HEK293T (cell line): ENCODE measurements at regions not wholly inside any gene's neighbourhood (a gene's known extent, or its start where the extent isn't known, plus 50 kb on each side); places are given as distances from the start of the nearest gene placed in this dataset.
"Not testable (repeated sequence)": the region's sequence is repeated elsewhere in the genome, so short reads cannot be mapped to it uniquely, and the experiment has no call there.

Source experiments
- CTCF ChIA-PET: fragments of 350-600 bp; formaldehyde crosslinking; extraction: SDS; loops from one replicate; lab custom pipeline; 2021; ENCODE audit warnings: antibody characterized with exemption, inconsistent platforms; lab: Yijun Ruan, JAX
- POLR2A ChIA-PET: fragments of 350-600 bp; formaldehyde crosslinking; extraction: SDS; loops from one replicate; lab custom pipeline; 2020; ENCODE audit warnings: antibody characterized with exemption, inconsistent platforms; lab: Yijun Ruan, JAX
- DNase-seq: peaks from one replicate; pipeline ENCODE4 v3.0.0; 2012; ENCODE audit warnings: mixed read lengths; ENCODE audit errors: extremely low spot score
- ARNT ChIP-seq: fragments of 450-650 bp; IDR thresholded peaks from 2 replicates; pipeline ENCODE4 v1.6.1; 2017; ENCODE audit warnings: mild to moderate bottlenecking
- BHLHE40 ChIP-seq: fragments of 450-650 bp; IDR thresholded peaks from 2 replicates; pipeline ENCODE4 v1.6.1; 2016; ENCODE audit warnings: mild to moderate bottlenecking, moderate library complexity, borderline replicate concordance
- CTBP1 ChIP-seq: fragments of 450-650 bp; IDR thresholded peaks from 2 replicates; pipeline ENCODE4 v1.6.1; 2016; ENCODE audit warnings: borderline replicate concordance
- ELF4 ChIP-seq: fragments of 450-650 bp; IDR thresholded peaks from 2 replicates; pipeline ENCODE4 v1.6.1; 2017; ENCODE audit warnings: antibody characterized with exemption
- FOXA1 ChIP-seq: fragments of 450-650 bp; IDR thresholded peaks from 2 replicates; pipeline ENCODE4 v1.6.1; 2016; ENCODE audit warnings: mild to moderate bottlenecking
- FOXK2 ChIP-seq: fragments of 450-650 bp; IDR thresholded peaks from 2 replicates; pipeline ENCODE4 v1.6.1; 2016; ENCODE audit warnings: mild to moderate bottlenecking
- FOXM1 ChIP-seq: fragments of 450-650 bp; IDR thresholded peaks from 2 replicates; pipeline ENCODE4 v1.6.1; 2017; ENCODE audit warnings: mild to moderate bottlenecking, borderline replicate concordance
- HDGF ChIP-seq: fragments of 450-650 bp; IDR thresholded peaks from 2 replicates; pipeline ENCODE4 v1.6.1; 2017; ENCODE audit warnings: antibody characterized with exemption, borderline replicate concordance
- L3MBTL2 ChIP-seq: fragments of 450-650 bp; conservative IDR thresholded peaks from 2 replicates; pipeline ENCODE4 v1.6.1; 2016; ENCODE audit warnings: mild to moderate bottlenecking
- LEF1 ChIP-seq: fragments of 450-650 bp; IDR thresholded peaks from 2 replicates; pipeline ENCODE4 v1.6.1; 2017; ENCODE audit warnings: mild to moderate bottlenecking, borderline replicate concordance
- NFRKB ChIP-seq: fragments of 450-650 bp; IDR thresholded peaks from 2 replicates; pipeline ENCODE4 v1.6.1; 2016; ENCODE audit warnings: mild to moderate bottlenecking, moderate library complexity
- SP1 ChIP-seq: fragments of 450-650 bp; IDR thresholded peaks from 2 replicates; pipeline ENCODE4 v1.6.1; 2017
- SUZ12 ChIP-seq: fragments of 450-650 bp; IDR thresholded peaks from 2 replicates; pipeline ENCODE4 v1.6.1; 2016; ENCODE audit warnings: mild to moderate bottlenecking
- TARDBP ChIP-seq: fragments of 450-650 bp; IDR thresholded peaks from 2 replicates; pipeline ENCODE4 v1.6.1; 2016
- ZNF384 ChIP-seq: fragments of 450-650 bp; IDR thresholded peaks from 2 replicates; pipeline ENCODE4 v1.6.1; 2016
- TF ChIP-seq, protein P1 (sequence below): fragments of 450-650 bp; IDR thresholded peaks from 2 replicates; pipeline ENCODE4 v1.6.1; 2016

DNA sequence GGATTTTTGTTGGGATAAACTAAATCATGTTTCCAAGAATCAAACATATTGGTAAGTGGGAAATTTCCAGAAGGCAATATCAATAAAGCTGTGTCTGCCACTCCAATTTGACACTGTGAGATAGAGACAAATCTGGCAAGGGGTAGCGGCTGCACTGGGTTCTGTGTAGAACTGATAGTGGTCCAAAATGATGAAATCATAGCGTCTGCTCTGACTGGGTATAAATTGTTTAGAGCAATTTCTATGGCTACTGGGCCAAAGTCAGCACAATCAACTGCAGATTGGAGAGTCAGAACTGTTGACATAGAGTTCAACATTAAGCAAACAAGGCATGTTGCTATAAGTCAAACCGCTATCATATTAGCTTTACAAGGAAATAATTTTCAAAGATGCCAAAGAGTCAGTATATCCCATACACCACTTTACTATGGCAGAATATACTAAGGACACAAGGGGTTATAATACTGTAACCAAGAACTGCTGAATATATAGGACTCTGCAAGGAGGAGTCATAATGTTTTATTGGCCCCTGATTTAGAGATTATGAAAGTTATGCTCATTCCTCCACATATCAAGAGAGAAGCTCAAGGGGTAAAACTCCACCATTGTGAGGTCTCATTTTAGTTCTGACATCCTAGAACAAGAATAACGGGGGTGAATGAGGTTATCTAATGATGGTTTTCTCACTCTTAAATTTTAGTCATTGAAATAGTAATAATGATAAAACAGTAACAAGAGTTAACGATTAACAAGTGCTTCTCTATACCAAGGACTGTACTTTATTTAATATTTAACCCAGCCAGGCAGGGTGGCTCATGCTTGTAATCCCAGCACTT lies 309.7 kb upstream of the GADL1 start:
- DNase-seq = no peak
- no peak for TF ChIP-seq LEF1
- TF ChIP-seq NFRKB = no peak
- TF ChIP-seq FOXK2 = no peak
- TF ChIP-seq FOXA1 = no peak
- TF ChIP-seq, protein P1, sequence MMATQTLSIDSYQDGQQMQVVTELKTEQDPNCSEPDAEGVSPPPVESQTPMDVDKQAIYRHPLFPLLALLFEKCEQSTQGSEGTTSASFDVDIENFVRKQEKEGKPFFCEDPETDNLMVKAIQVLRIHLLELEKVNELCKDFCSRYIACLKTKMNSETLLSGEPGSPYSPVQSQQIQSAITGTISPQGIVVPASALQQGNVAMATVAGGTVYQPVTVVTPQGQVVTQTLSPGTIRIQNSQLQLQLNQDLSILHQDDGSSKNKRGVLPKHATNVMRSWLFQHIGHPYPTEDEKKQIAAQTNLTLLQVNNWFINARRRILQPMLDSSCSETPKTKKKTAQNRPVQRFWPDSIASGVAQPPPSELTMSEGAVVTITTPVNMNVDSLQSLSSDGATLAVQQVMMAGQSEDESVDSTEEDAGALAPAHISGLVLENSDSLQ = no peak
- TF ChIP-seq HDGF = no peak
- TF ChIP-seq FOXM1 = no peak
- no peak for TF ChIP-seq ARNT
- no peak for TF ChIP-seq CTBP1
- TF ChIP-seq SUZ12 = no peak
- no peak for TF ChIP-seq SP1
- TF ChIP-seq TARDBP = no peak
- no peak for TF ChIP-seq L3MBTL2
- TF ChIP-seq BHLHE40 = no peak
- TF ChIP-seq ZNF384 = no peak
- no peak for TF ChIP-seq ELF4
- POLR2A ChIA-PET = no interaction called here
- CTCF ChIA-PET = no interaction called here

DNA sequence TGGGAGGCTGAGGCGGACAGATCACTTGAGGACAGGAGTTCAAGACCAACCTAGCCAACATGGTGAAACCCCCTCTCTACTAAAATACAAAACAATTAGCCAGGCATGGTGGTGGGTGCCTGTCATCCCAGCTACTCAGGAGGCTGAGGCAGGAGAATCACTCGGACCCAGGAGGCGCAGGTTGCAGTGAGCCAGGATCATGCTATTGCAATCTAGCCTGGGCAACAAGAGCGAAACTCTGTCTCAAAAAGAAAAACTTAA lies 310.3 kb upstream of the GADL1 start:
- CTCF ChIA-PET, POLR2A ChIA-PET, DNase-seq: not testable (repeated sequence)

DNA sequence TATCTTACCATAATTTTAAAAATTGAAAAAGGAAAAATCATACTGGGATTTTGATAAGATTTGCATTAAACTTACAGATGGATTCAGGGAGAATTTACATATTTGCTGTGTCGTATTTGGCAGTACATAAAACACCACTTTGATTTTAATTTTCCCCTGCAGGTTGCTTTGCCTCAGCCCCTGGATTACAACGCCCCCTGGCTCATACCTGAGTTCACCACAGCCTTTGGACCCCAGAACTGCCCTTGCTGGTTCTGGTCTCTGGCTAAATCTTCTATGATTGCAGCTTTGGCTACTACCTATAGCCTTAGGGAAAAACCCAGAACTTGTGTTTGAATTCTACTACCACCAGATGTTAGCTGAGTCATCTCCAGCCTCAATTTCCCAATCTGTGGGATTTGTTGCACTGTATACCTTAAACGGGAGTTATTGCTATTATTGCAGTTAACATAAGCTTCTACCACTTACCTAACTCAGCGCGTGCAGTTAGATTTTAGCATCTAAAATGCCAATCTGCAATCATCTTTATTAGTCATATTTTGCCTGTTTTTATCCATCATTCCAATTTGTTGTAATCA lies 315.7 kb upstream of the GADL1 start:
- TF ChIP-seq SUZ12 = no peak
- TF ChIP-seq TARDBP = no peak
- no peak for TF ChIP-seq NFRKB
- no peak for TF ChIP-seq BHLHE40
- TF ChIP-seq LEF1 = no peak
- no peak for TF ChIP-seq FOXA1
- TF ChIP-seq HDGF = no peak
- TF ChIP-seq, protein P1 = no peak
- no peak for TF ChIP-seq ZNF384
- no peak for TF ChIP-seq ELF4
- no peak for TF ChIP-seq FOXK2
- no peak for TF ChIP-seq ARNT
- no peak for TF ChIP-seq CTBP1
- no peak for TF ChIP-seq L3MBTL2
- no peak for TF ChIP-seq SP1
- no peak for TF ChIP-seq FOXM1
- ChIA-PET POLR2A (no interaction called here), CTCF (no interaction called here)
- no peak for DNase-seq

DNA sequence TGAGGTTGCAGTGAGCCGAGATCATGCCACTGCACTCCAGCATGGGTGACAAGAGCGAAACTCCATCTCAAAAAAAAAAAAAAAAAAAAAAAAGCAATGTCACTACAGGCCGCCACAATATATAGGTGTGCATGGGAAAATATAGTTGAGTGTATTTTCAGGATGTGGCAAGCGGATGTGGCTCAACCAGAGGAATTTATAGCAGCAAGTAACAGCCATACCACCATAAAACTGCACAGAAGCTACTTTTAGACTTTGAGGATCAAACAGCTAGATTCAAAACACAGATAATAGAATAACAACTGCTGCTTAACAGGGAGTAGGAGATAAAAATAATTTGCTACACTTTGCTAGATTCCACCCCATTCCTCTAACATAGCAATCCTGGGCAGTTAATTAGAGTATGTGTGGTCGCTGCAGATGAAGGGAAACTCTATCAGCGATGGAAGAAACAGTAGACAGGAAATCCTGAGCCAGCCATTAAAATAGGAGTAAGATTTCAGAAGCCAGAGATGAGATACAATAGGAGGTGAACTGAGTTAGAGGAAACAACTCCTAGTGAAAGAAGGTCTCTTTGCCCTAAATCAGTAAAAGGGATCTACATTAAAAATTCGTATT lies 318.7 kb upstream of the STT3B start:
- ChIA-PET POLR2A (no interaction called here), CTCF (no interaction called here)
- no peak for DNase-seq
- TF ChIP-seq, protein P1 = no peak
- TF ChIP-seq NFRKB (no peak), ELF4 (no peak), HDGF (no peak), FOXK2 (no peak), SP1 (no peak), TARDBP (no peak), ARNT (no peak), LEF1 (no peak), SUZ12 (no peak), FOXA1 (no peak), ZNF384 (no peak), BHLHE40 (no peak), L3MBTL2 (no peak), FOXM1 (no peak), CTBP1 (no peak)

DNA sequence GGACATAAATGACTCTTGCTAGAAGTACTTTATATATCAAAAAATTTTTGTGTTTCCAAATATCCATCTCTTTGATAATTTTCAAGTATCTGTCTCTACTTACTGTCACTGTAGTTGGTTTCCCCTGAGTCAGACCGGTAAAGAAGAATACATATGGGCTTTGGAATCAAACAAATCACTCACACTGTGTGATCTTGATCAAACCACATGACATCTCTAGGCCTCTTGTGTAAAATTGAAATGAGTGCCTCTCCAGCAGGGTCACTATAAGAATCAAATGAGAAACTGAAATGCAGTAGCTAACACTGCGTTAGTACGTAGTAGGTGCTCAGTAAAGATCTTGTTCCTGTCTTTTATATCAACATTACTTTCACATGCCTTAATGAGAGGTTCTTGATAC lies 314.6 kb upstream of the STT3B start:
- ChIA-PET POLR2A (no interaction called here), CTCF (no interaction called here)
- no peak for TF ChIP-seq FOXK2
- no peak for TF ChIP-seq LEF1
- TF ChIP-seq ELF4 = no peak
- TF ChIP-seq HDGF = no peak
- no peak for TF ChIP-seq SP1
- TF ChIP-seq, protein P1 = no peak
- TF ChIP-seq NFRKB = no peak
- TF ChIP-seq FOXA1 = no peak
- no peak for TF ChIP-seq FOXM1
- TF ChIP-seq SUZ12 = no peak
- TF ChIP-seq CTBP1 = no peak
- TF ChIP-seq L3MBTL2 = no peak
- TF ChIP-seq TARDBP = no peak
- TF ChIP-seq ZNF384 = no peak
- no peak for TF ChIP-seq ARNT
- TF ChIP-seq BHLHE40 = no peak
- no peak for DNase-seq
